IMR-90 (cell line): ENCODE measurements at regions not wholly inside any gene's neighbourhood (a gene's known extent, or its start where the extent isn't known, plus 50 kb on each side); places are given as distances from the start of the nearest gene placed in this dataset.

ENCODE experiments used
- ATAC-seq: fragments of 200-7000 bp; cut with Tn5 transposase; 2 replicates; pipeline ENCODE4 v1.9.1; 2020; ENCODE audit warnings: low read depth, mild to moderate bottlenecking, moderate library complexity
- BruUV-seq: library from RNA; stranded (reverse); fragments of 400-500 nt; replicated peaks from 2 replicates; lab custom pipeline; 2021; lab: Mats Ljungman, UMichigan
- CTCF ChIA-PET: fragments of 300-600 bp; formaldehyde crosslinking; extraction: SDS; loops from one replicate; lab custom pipeline; 2021; ENCODE audit warnings: antibody characterized with exemption; lab: Yijun Ruan, JAX
- POLR2A ChIA-PET: fragments of 300-600 bp; sonication (Branson Sonifier 250); formaldehyde crosslinking; loops from one replicate; lab custom pipeline; 2022; ENCODE audit warnings: antibody characterized with exemption; ENCODE audit not compliant: unreplicated experiment; lab: Charles Lee
- DNase-seq: peaks from one replicate; pipeline ENCODE4 v3.0.0; 2013
- H2AFZ ChIP-seq: replicated peaks from 2 replicates; pipeline ENCODE3; 2013; ENCODE audit warnings: low read length, mild to moderate bottlenecking; ENCODE audit not compliant: poor library complexity
- H2AK5ac ChIP-seq: 2 replicates; pipeline ENCODE4 v1.6.1; 2013; ENCODE audit warnings: low read depth, low read length, inconsistent platforms
- H2AK9ac ChIP-seq: replicated peaks from 2 replicates; pipeline ENCODE3; 2013; ENCODE audit warnings: mild to moderate bottlenecking, low read depth, low read length, moderate library complexity; ENCODE audit not compliant: poor library complexity
- H2BK120ac ChIP-seq: 2 replicates; pipeline ENCODE4 v1.6.1; 2013; ENCODE audit warnings: low read depth, low read length, inconsistent platforms
- H2BK15ac ChIP-seq: 3 replicates; pipeline ENCODE4 v1.6.1; 2013; ENCODE audit warnings: low read depth, low read length, inconsistent platforms
- H2BK20ac ChIP-seq: 2 replicates; pipeline ENCODE4 v1.6.1; 2013; ENCODE audit warnings: low read depth, mild to moderate bottlenecking, inconsistent platforms, low read length, moderate library complexity
- H2BK5ac ChIP-seq: 2 replicates; pipeline ENCODE4 v1.6.1; 2013; ENCODE audit warnings: mild to moderate bottlenecking, low read depth, low read length, inconsistent platforms; ENCODE audit not compliant: poor library complexity, severe bottlenecking
- H3K14ac ChIP-seq: replicated peaks from 2 replicates; pipeline ENCODE4 v1.6.1; 2013; ENCODE audit warnings: low read depth, low read length, inconsistent platforms
- H3K18ac ChIP-seq: 2 replicates; pipeline ENCODE4 v1.6.1; 2013; ENCODE audit warnings: low read depth, low read length, control low read depth
- H3K23ac ChIP-seq: 2 replicates; pipeline ENCODE4 v1.6.1; 2013; ENCODE audit warnings: low read depth, low read length, inconsistent platforms
- H3K27ac ChIP-seq: 2 replicates; pipeline ENCODE4 v1.5.1; 2013; ENCODE audit warnings: mild to moderate bottlenecking, control low read depth, low read length; ENCODE audit not compliant: insufficient read depth
- H3K27me3 ChIP-seq: 2 replicates; pipeline ENCODE4 v1.6.1; 2013; ENCODE audit warnings: low read length; ENCODE audit not compliant: control insufficient read depth, insufficient read depth
- H3K36me3 ChIP-seq: 2 replicates; pipeline ENCODE4 v1.6.1; 2013; ENCODE audit warnings: low read length, mixed read lengths; ENCODE audit not compliant: control insufficient read depth, insufficient read depth
- H3K4ac ChIP-seq: 2 replicates; pipeline ENCODE4 v1.6.1; 2013; ENCODE audit warnings: low read depth, low read length, inconsistent platforms
- H3K4me1 ChIP-seq: 2 replicates; pipeline ENCODE4 v1.6.1; 2013; ENCODE audit warnings: low read length, mixed read lengths; ENCODE audit not compliant: control insufficient read depth, insufficient read depth
- H3K4me2 ChIP-seq: 2 replicates; pipeline ENCODE4 v1.6.1; 2013; ENCODE audit warnings: low read depth, mild to moderate bottlenecking, control low read depth, low read length, moderate library complexity
- H3K4me3 ChIP-seq: 2 replicates; pipeline ENCODE4 v1.5.1; 2013; ENCODE audit warnings: low read depth, mild to moderate bottlenecking, control low read depth, low read length, moderate library complexity; ENCODE audit not compliant: insufficient read depth
- H3K56ac ChIP-seq: 2 replicates; pipeline ENCODE4 v1.6.1; 2013; ENCODE audit warnings: low read length, inconsistent platforms; ENCODE audit not compliant: insufficient read depth; ENCODE audit errors: extremely low read depth
- H3K79me1 ChIP-seq, 2 experiments: 2 replicates each; pipeline ENCODE4 v1.6.1; 2013; ENCODE audit warnings: low read length in 2 of 2, inconsistent platforms in 1 of 2, low read depth in 1 of 2
- H3K9ac ChIP-seq: 2 replicates; pipeline ENCODE4 v1.6.1; 2013; ENCODE audit warnings: low read depth, low read length, control low read depth
- H3K9me1 ChIP-seq: 2 replicates; pipeline ENCODE4 v1.6.1; 2013; ENCODE audit warnings: low read length, inconsistent platforms; ENCODE audit not compliant: insufficient read depth
- H3K9me3 ChIP-seq: 2 replicates; pipeline ENCODE4 v1.6.1; 2013; ENCODE audit warnings: low read length; ENCODE audit not compliant: control insufficient read depth, insufficient read depth
- H4K20me1 ChIP-seq: 2 replicates; pipeline ENCODE4 v1.6.1; 2013; ENCODE audit warnings: low read length, inconsistent platforms; ENCODE audit not compliant: insufficient read depth
- H4K5ac ChIP-seq: 2 replicates; pipeline ENCODE4 v1.6.1; 2013; ENCODE audit warnings: mild to moderate bottlenecking, low read depth, low read length, control low read depth
- H4K8ac ChIP-seq, 2 experiments: 2 replicates each; pipeline ENCODE4 v1.6.1; 2013; ENCODE audit warnings: low read depth in 2 of 2, low read length in 2 of 2, control low read depth in 1 of 2, inconsistent platforms in 1 of 2
- H4K91ac ChIP-seq: 2 replicates; pipeline ENCODE4 v1.6.1; 2013; ENCODE audit warnings: low read depth, low read length, inconsistent platforms; ENCODE audit not compliant: insufficient read depth
- CEBPB ChIP-seq: IDR thresholded peaks from 2 replicates; pipeline ENCODE4 v1.6.1; 2012; ENCODE audit warnings: low read depth, low read length, improper control_type of control experiment
- CHD1 ChIP-seq: IDR thresholded peaks from 2 replicates; pipeline ENCODE4 v1.6.1; 2012; ENCODE audit warnings: low read depth, low read length, improper control_type of control experiment
- MXI1 ChIP-seq: IDR thresholded peaks from 2 replicates; pipeline ENCODE4 v1.6.1; 2012; ENCODE audit warnings: low read depth, mild to moderate bottlenecking, low read length, moderate library complexity, borderline replicate concordance
- NFE2L2 ChIP-seq: fragments of 150-350 bp; IDR thresholded peaks from 2 replicates; pipeline ENCODE4 v1.6.1; 2016; ENCODE audit warnings: low read depth, mild to moderate bottlenecking, low read length
- RFX5 ChIP-seq: IDR thresholded peaks from 2 replicates; pipeline ENCODE4 v1.8.0; 2012; ENCODE audit warnings: low read depth, mild to moderate bottlenecking, low read length, moderate library complexity
- WGBS, 2 experiments: methylation state at CpG; one replicate each; pipeline versions ENCODE4 v1.1.5 to v1.1.7; 2013; ENCODE audit warnings: missing lambda C conversion rate in 2 of 2; ENCODE audit not compliant: insufficient read length in 1 of 2; ENCODE audit errors: extremely low coverage in 2 of 2; 5-methylcytosine and 5-hydroxymethylcytosine counted together
- dilution Hi-C: fragments of 300-500 bp; cut with HindIII; formaldehyde crosslinking; loops from one replicate; pipeline ENCODE4 v1.14.3; 2018; ENCODE audit warnings: low sequenced_read_pairs; ENCODE audit not compliant: unreplicated experiment
- in situ Hi-C: fragments of 300-500 bp; cut with MboI; formaldehyde crosslinking; loops from 3 replicates; pipeline ENCODE4 v1.14.3; 2019; ENCODE audit warnings: low sequenced_read_pairs, inconsistent platforms, mixed read lengths
- intact Hi-C: fragments of 100-400 bp; cut with micrococcal nuclease; formaldehyde crosslinking; loops from 2 replicates; pipeline ENCODE4 v1.10.0; 2022

DNA sequence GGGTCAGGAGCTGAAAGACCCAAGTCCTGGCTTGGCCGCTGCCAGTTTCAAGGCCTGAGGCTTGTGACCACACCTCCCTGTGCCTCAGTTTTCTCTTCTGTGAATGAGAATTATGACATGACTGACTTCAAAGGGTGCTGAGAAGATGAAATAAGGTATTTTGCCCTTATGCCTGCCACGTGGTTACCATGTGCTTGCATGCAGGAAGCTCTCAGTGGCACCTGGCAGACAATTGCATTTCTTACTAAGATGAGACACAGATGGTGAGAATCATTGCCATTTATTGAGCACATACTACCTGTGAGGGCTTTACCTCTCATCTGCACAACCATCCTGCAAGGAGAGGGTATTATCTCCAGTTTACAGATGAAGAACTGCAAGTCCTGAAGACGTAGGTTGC is 69.8 kb downstream of the MRM1 start:
- Histone ChIP-seq H3K23ac (no peak overlapping the region), H2BK120ac (no peak overlapping the region), H2AK9ac (no peak overlapping the region), H3K18ac (no peak overlapping the region), H4K8ac (no peak overlapping the region), H3K27me3 (peaks cover 25% of the 10 kb centered on the region), H3K4ac (no peak overlapping the region), H3K9me3 (no peaks in the 10 kb centered on the region), H2BK5ac (no peak overlapping the region), H3K36me3 (no peaks in the 10 kb centered on the region), H3K14ac (no peak overlapping the region), H2BK20ac (no peak overlapping the region), H3K4me3 (no peak overlapping the region), H3K56ac (no peak overlapping the region), H3K4me2 (no peak overlapping the region), H2AK5ac (no peak overlapping the region), H2AFZ (no peak overlapping the region), H4K5ac (no peak overlapping the region), H2BK15ac (no peak overlapping the region), H3K9ac (no peak overlapping the region), H3K4me1 (no peaks in the 10 kb centered on the region), H3K9me1 (no peaks in the 10 kb centered on the region), H4K91ac (no peak overlapping the region), H3K79me1 (no peaks in the 10 kb centered on the region), H4K20me1 (no peaks in the 10 kb centered on the region), H3K27ac (no peak overlapping the region)
- no peak for ATAC-seq
- POLR2A ChIA-PET, result no interaction called here
- intact Hi-C loops (no loop called here), in situ Hi-C loops (no loop called here), dilution Hi-C loops (no loop called here)
- WGBS, 2 experiments, result 50% methylated on average over 1 of the region's 3 CpGs; no CpG with 5 or more reads in 1 of the 2 experiments
- CTCF ChIA-PET, result no interaction called here
- TF ChIP-seq RFX5 (no peak), CEBPB (no peak), CHD1 (no peak), NFE2L2 (no peak), MXI1 (no peak)
- BruUV-seq, result no TSS peak
- no peak for DNase-seq
